HCT116 (cell line): ENCODE measurements at regions not wholly inside any gene's neighbourhood (a gene's known extent, or its start where the extent isn't known, plus 50 kb on each side); places are given as distances from the start of the nearest gene placed in this dataset.

Experiments used
- ATAC-seq: fragments of 200-7000 bp; cut with Tn5 transposase; 2 replicates; pipeline ENCODE4 v1.9.1; 2020; ENCODE audit warnings: mild to moderate bottlenecking, moderate library complexity
- BruUV-seq: library from RNA; stranded (reverse); fragments of 400-500 nt; replicated peaks from 2 replicates; lab custom pipeline; 2021; lab: Mats Ljungman, UMichigan
- CTCF ChIA-PET: fragments of 300-600 bp; sonication (Branson Sonifier 250); formaldehyde crosslinking; loops from one replicate; lab custom pipeline; 2021; ENCODE audit warnings: antibody characterized with exemption; lab: Charles Lee
- POLR2A ChIA-PET: fragments of 300-600, 350-600 bp; sonication (Branson Sonifier 250); formaldehyde crosslinking; loops from one replicate; lab custom pipeline; 2021; ENCODE audit warnings: antibody characterized with exemption; lab: Charles Lee
- RAD21 ChIA-PET, 2 experiments: fragments of 300-600 bp; sonication (Branson Sonifier 250); formaldehyde crosslinking; loops; one replicate each; lab custom pipeline; 2023; ENCODE audit warnings: low total read pairs in 2 of 2; ENCODE audit not compliant: uncharacterized antibody in 2 of 2, unreplicated experiment in 2 of 2, low non-redundant PET in 1 of 2; lab: Charles Lee
- DNase-seq: peaks from one replicate; pipeline ENCODE4 v3.0.0-alpha.2; 2010; ENCODE audit warnings: low read depth, low spot score
- H2AFZ ChIP-seq: fragments of 200-600 bp; shearing (Covaris generic), sonication (generic); 2 replicates; pipeline ENCODE4 v1.6.1; 2017; ENCODE audit warnings: low read depth, mixed run types, mixed read lengths, antibody characterized with exemption, low read length; ENCODE audit not compliant: poor library complexity, severe bottlenecking
- H3K27ac ChIP-seq: 2 replicates; pipeline ENCODE4 v1.5.1; 2012; ENCODE audit warnings: low read depth, low read length
- H3K27me3 ChIP-seq: fragments of 200-600 bp; sonication (generic); 2 replicates; pipeline ENCODE4 v1.6.1; 2016; ENCODE audit warnings: mixed run types, low read length, mixed read lengths; ENCODE audit not compliant: insufficient read depth
- H3K36me3 ChIP-seq, 2 experiments: fragments of 200-500 bp in 1 of 2; fragments of 200-600 bp in 1 of 2; sonication (Bioruptor generic) in 1 of 2; sonication (generic) in 1 of 2; 2 replicates each; pipeline versions ENCODE4 v1.5.1 to v1.6.1; 2014 to 2016; ENCODE audit warnings: low read length in 2 of 2, inconsistent platforms in 1 of 2, mixed read lengths in 1 of 2, mixed run types in 1 of 2; ENCODE audit not compliant: insufficient read depth in 2 of 2, control insufficient read depth in 1 of 2
- H3K4me1 ChIP-seq, 2 experiments: fragments of 200-600 bp in 1 of 2; sonication (generic) in 1 of 2; 2 replicates each; pipeline versions ENCODE4 v1.5.1 to v1.6.1; 2012 to 2017; ENCODE audit warnings: low read length in 2 of 2, inconsistent platforms in 1 of 2, mild to moderate bottlenecking in 1 of 2, mixed read lengths in 1 of 2, mixed run types in 1 of 2, moderate library complexity in 1 of 2; ENCODE audit not compliant: insufficient read depth in 2 of 2, control insufficient read depth in 1 of 2
- H3K4me2 ChIP-seq: fragments of 200-600 bp; sonication (generic); 2 replicates; pipeline ENCODE4 v1.6.1; 2017; ENCODE audit warnings: mixed run types, low read length, mixed read lengths
- H3K4me3 ChIP-seq, 2 experiments: fragments of 200-600 bp in 1 of 2; sonication (generic) in 1 of 2; replicated peaks in 1 of 2; 2 replicates each; pipeline ENCODE4 v1.5.1; 2011 to 2016; ENCODE audit warnings: low read length in 2 of 2, control low read depth in 1 of 2, low read depth in 1 of 2, mild to moderate bottlenecking in 1 of 2, mixed read lengths in 1 of 2, mixed run types in 1 of 2
- H3K79me2 ChIP-seq: fragments of 200-600 bp; sonication (generic); 2 replicates; pipeline ENCODE4 v1.6.1; 2017; ENCODE audit warnings: mild to moderate bottlenecking, mixed run types, low read length, moderate library complexity, mixed read lengths; ENCODE audit not compliant: insufficient read depth
- H3K9ac ChIP-seq: fragments of 200-600 bp; sonication (generic); 2 replicates; pipeline ENCODE4 v1.6.1; 2016; ENCODE audit warnings: low read length, mixed read lengths
- H3K9me2 ChIP-seq: fragments of 200-600 bp; sonication (generic), shearing (Covaris generic); 2 replicates; pipeline ENCODE4 v1.6.1; 2017; ENCODE audit warnings: mixed run types, mild to moderate bottlenecking, moderate library complexity; ENCODE audit not compliant: insufficient read depth
- H3K9me3 ChIP-seq, 2 experiments: fragments of 200-500 bp in 1 of 2; fragments of 200-600 bp in 1 of 2; sonication (Bioruptor generic) in 1 of 2; sonication (generic) in 1 of 2; 2 replicates each; pipeline ENCODE4 v1.6.1; 2014 to 2017; ENCODE audit warnings: low read length in 2 of 2, mixed read lengths in 2 of 2, inconsistent platforms in 1 of 2, low read depth in 1 of 2, mild to moderate bottlenecking in 1 of 2, mixed run types in 1 of 2, moderate library complexity in 1 of 2; ENCODE audit not compliant: control insufficient read depth in 1 of 2, insufficient read depth in 1 of 2
- H4K20me1 ChIP-seq: fragments of 200-600 bp; sonication (generic), shearing (Covaris generic); 2 replicates; pipeline ENCODE4 v1.6.1; 2017; ENCODE audit warnings: mixed run types, mild to moderate bottlenecking, moderate library complexity; ENCODE audit not compliant: insufficient read depth
- ATF3 ChIP-seq: IDR thresholded peaks from 2 replicates; pipeline ENCODE4 v1.6.1; 2012
- CBX3 ChIP-seq: IDR thresholded peaks from 2 replicates; pipeline ENCODE4 v1.6.1; 2012; ENCODE audit warnings: low read depth
- CEBPB ChIP-seq: IDR thresholded peaks from 2 replicates; pipeline ENCODE4 v1.6.1; 2012; ENCODE audit warnings: low read depth
- EGR1 ChIP-seq: IDR thresholded peaks from 2 replicates; pipeline ENCODE4 v1.6.1; 2012; ENCODE audit warnings: low read depth
- EZH2 ChIP-seq: fragments of 200-600 bp; sonication (generic); IDR thresholded peaks from 2 replicates; pipeline ENCODE4 v1.6.1; 2017; ENCODE audit warnings: antibody characterized with exemption, mixed run types
- FOSL1 ChIP-seq: IDR thresholded peaks from 2 replicates; pipeline ENCODE4 v1.6.1; 2012; ENCODE audit warnings: low read depth
- JUND ChIP-seq: IDR thresholded peaks from 2 replicates; pipeline ENCODE4 v1.6.1; 2012
- POLR2AphosphoS5 ChIP-seq: IDR thresholded peaks from 2 replicates; pipeline ENCODE4 v1.6.1; 2011; ENCODE audit warnings: mild to moderate bottlenecking, low read depth, low read length, moderate library complexity
- SRF ChIP-seq: IDR thresholded peaks from 2 replicates; pipeline ENCODE4 v1.6.1; 2012; ENCODE audit warnings: low read depth
- TCF7L2 ChIP-seq: IDR thresholded peaks from 2 replicates; pipeline ENCODE4 v1.7.0; 2011; ENCODE audit warnings: borderline replicate concordance, inconsistent platforms; ENCODE audit not compliant: insufficient read depth, insufficient read length; ENCODE audit errors: extremely low read depth
- ZFX ChIP-seq: fragments of 450-650 bp; IDR thresholded peaks from 2 replicates; pipeline ENCODE4 v1.6.1; 2017
- ZNF274 ChIP-seq: fragments of 200-500 bp; sonication (Bioruptor generic); IDR thresholded peaks from 2 replicates; pipeline ENCODE4 v1.6.1; 2014; ENCODE audit warnings: mild to moderate bottlenecking, low read depth, low read length, inconsistent platforms
- intact Hi-C: fragments of 100-400 bp; cut with micrococcal nuclease; formaldehyde crosslinking; loops from 2 replicates; pipeline ENCODE4 v1.10.0; 2022

- TF ChIP-seq EGR1 = no peak
- TF ChIP-seq, all 23 proteins: peak for 0
Observed at GRCh38 chr10:85036661-85037060, 708.3 kb downstream of the CCSER2 start (continued).

- POLR2A ChIA-PET = no interaction called here
- Histone ChIP-seq H4K20me1 (no peaks in the 10 kb centered on the region), H3K4me3 (no peak overlapping the region), H3K4me1 (no peaks in the 10 kb centered on the region), H2AFZ (no peak overlapping the region), H3K27ac (no peak overlapping the region), H3K9me3 (no peaks in the 10 kb centered on the region), H3K79me2 (no peaks in the 10 kb centered on the region), H3K36me3 (no peaks in the 10 kb centered on the region), H3K9ac (no peak overlapping the region), H3K27me3 (no peaks in the 10 kb centered on the region), H3K9me2 (no peaks in the 10 kb centered on the region), H3K4me2 (no peak overlapping the region)
- ATAC-seq = no peak
- RAD21 ChIA-PET = no interaction called here
- no peak for DNase-seq
- TF ChIP-seq EZH2 = no peak
- TF ChIP-seq JUND = no peak
- TF ChIP-seq POLR2AphosphoS5 = no peak
- no peak for TF ChIP-seq ZFX
- TF ChIP-seq ZNF274 = no peak
- TF ChIP-seq CBX3 = no peak
- TF ChIP-seq ATF3 = no peak
- TF ChIP-seq CEBPB = no peak
- intact Hi-C loops = no loop called here
- CTCF ChIA-PET = no interaction called here
- no TSS peak for BruUV-seq
Observed at GRCh38 chr10:85039311-85039710, 710.9 kb downstream of the CCSER2 start.

- H4K20me1 ChIP-seq = no peaks in the 10 kb centered on the region
- no peak overlapping the region for H3K9ac ChIP-seq
- RAD21 ChIA-PET = no interaction called here
- no peaks in the 10 kb centered on the region for H3K4me1 ChIP-seq
- CTCF ChIA-PET = no interaction called here
- H3K36me3 ChIP-seq = no peaks in the 10 kb centered on the region
- H3K9me3 ChIP-seq = no peaks in the 10 kb centered on the region
- no peak overlapping the region for H3K27ac ChIP-seq
- intact Hi-C loops = no loop called here
- H3K4me2 ChIP-seq = no peak overlapping the region
- DNase-seq (no peak), ATAC-seq (no peak)
- H3K27me3 ChIP-seq = no peaks in the 10 kb centered on the region
- no peaks in the 10 kb centered on the region for H3K9me2 ChIP-seq
- H3K4me3 ChIP-seq = no peak overlapping the region
- no TSS peak for BruUV-seq
- POLR2A ChIA-PET = no interaction called here
- H3K79me2 ChIP-seq = no peaks in the 10 kb centered on the region
- TF ChIP-seq ATF3 = no peak
- TF ChIP-seq ZFX = no peak
- no peak for TF ChIP-seq TCF7L2
- no peak for TF ChIP-seq SRF
- no peak for TF ChIP-seq EGR1
- no peak for TF ChIP-seq FOSL1
- TF ChIP-seq CBX3 = no peak
- H2AFZ ChIP-seq = no peak overlapping the region
Observed at GRCh38 chr10:85043207-85043606, 714.8 kb downstream of the CCSER2 start.
